Heart right ventricle (tissue), 16 donors: ENCODE measurements at regions not wholly inside any gene's neighbourhood (a gene's known extent, or its start where the extent isn't known, plus 50 kb on each side); places are given as distances from the start of the nearest gene placed in this dataset.

Source experiments
- ATAC-seq, 8 donors: fragments of 200-7000 bp; cut with Tn5 transposase; one replicate each; pipeline ENCODE4 v1.9.1; 2020; ENCODE audit warnings: mild to moderate bottlenecking in 8 of 8, moderate library complexity in 8 of 8, moderate number of reproducible peaks in 1 of 8
- DNase-seq, 2 donors: peaks; one replicate each; pipeline ENCODE4 v3.0.0-alpha.2; 2020
- H3K27ac ChIP-seq, 10 donors: fragments of 200-600 bp; sonication (generic) in 2 of 10; one replicate each; pipeline versions ENCODE4 v1.5.0 to v1.8.0; 2020 to 2022; ENCODE audit warnings: mild to moderate bottlenecking in 3 of 10
- H3K27me3 ChIP-seq, 7 donors: fragments of 200-600 bp; one replicate each; pipeline ENCODE4 v1.8.0; 2021 to 2022; ENCODE audit warnings: mild to moderate bottlenecking in 2 of 7
- H3K36me3 ChIP-seq, 9 donors: fragments of 200-600 bp; sonication (generic) in 1 of 9; one replicate each; pipeline versions ENCODE4 v1.5.0 to v1.8.0; 2020 to 2022; ENCODE audit warnings: mild to moderate bottlenecking in 2 of 9
- H3K4me1 ChIP-seq, 9 donors: fragments of 200-600 bp; sonication (generic) in 1 of 9; one replicate each; pipeline versions ENCODE4 v1.5.0 to v1.8.0; 2020 to 2022; ENCODE audit warnings: mild to moderate bottlenecking in 4 of 9
- H3K4me3 ChIP-seq, 10 donors: fragments of 200-600 bp; sonication (generic) in 2 of 10; one replicate each; pipeline versions ENCODE4 v1.5.0 to v1.8.0; 2020 to 2022; ENCODE audit warnings: mild to moderate bottlenecking in 7 of 10, moderate library complexity in 2 of 10
- H3K9me3 ChIP-seq, 11 donors: fragments of 200-600 bp in 10 of 11; sonication (generic) in 2 of 11; one replicate each; pipeline versions ENCODE4 v1.5.0 to v1.8.0; 2013 to 2022; ENCODE audit warnings: mild to moderate bottlenecking in 2 of 11, control low read depth in 1 of 11, moderate library complexity in 1 of 11
- WGBS, 2 donors: extraction: QIAGEN DNeasy Blood & Tissue Kit; methylation state at CpG; one replicate each; pipeline ENCODE4 v1.1.7; 2013; ENCODE audit warnings: inconsistent platforms in 1 of 2; 5-methylcytosine and 5-hydroxymethylcytosine counted together
- intact Hi-C, 10 donors: fragments of 100-400 bp; cut with DNase I; formaldehyde crosslinking; loops; one replicate each; pipeline versions ENCODE4 v1.11.1 to v1.14.2; 2022
- TF ChIP-seq, protein P1 (sequence below), 9 donors: fragments of 200-600 bp; sonication (generic) in 2 of 9; IDR thresholded peaks; one replicate each; pipeline versions ENCODE4 v1.5.0 to v1.8.0; 2021 to 2022; ENCODE audit warnings: antibody characterized with exemption in 9 of 9, mild to moderate bottlenecking in 5 of 9, moderate library complexity in 1 of 9
- donor health status: Arrhythmogenic right ventricular cardiomyopathy.
- donor health status: ischemic (EF 13 %, LVEDD 7.1; RV severe dilation, severe dysfunction).
- donor health status: healthy with polysubstance abuse.
- donor health status: DM: no; HTN: yes; CAD: no.
- donor health status: DM: no; HTN: no; CAD: no.
- donor health status: ischemic (EF 25% LVEDD 6.9; RV normal size, moderate dysfunction).
- donor health status: ischemic (EF 25% LVEDD 5.7; RV mildly dilated, moderate dysfunction).
- donor health status: healthy.
- donor health status: DM: yes; HTN: yes; CAD: no.
- donor health status: Ischemic cardiomyopathy.
- donor health status: ischemic (EF 35%, LVEDD 5.7; RV mildly dilated, moderate dysfunction).
- donor health status: nonischemic (EF 11% LVEDD 7.7; RV severe dilation, severe dysfunction).
- donor health status: DM: yes; HTN: yes; CAD: no.
- donor health status: PGD.
- donor health status: ischemic (EF 29% LVEDD 5.4; RV normal size, mild dysfunction).
- donor health status: nonischemic (EF 23%, LVEDD 6.1; RV moderate dilation, normal function).

DNA sequence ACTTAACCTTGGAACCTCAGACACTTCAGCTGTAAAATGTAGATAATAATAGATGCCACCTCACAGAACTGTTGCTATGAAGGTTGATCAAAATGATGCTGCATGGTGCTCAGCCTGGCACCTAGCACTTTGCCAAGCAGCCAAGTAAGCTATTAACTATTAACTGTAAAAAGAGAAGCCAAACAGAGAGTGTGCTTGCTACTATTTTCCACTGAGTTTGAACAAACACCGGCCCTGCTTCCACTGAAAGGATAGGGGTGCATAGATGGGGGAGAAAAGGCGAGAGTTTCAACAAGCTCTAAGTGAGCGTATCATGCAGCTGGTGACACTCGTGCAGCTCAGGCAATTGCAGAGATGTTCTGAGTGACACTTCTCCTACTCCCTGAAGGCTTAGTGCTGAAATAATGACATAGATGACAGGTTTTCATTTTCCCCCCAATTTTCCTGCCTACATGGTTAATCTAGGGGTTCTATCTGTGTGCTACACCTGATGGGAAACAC is 78.2 kb downstream of the GPR88 start:
- no peaks in the 10 kb centered on the region for H3K27me3 ChIP-seq
- intact Hi-C loops, result loop anchor here in 1 of 10 donors (10.0 kb wide), 1 partner anchor 249 kb away; no protein-coding TSS in a partner anchor

DNA sequence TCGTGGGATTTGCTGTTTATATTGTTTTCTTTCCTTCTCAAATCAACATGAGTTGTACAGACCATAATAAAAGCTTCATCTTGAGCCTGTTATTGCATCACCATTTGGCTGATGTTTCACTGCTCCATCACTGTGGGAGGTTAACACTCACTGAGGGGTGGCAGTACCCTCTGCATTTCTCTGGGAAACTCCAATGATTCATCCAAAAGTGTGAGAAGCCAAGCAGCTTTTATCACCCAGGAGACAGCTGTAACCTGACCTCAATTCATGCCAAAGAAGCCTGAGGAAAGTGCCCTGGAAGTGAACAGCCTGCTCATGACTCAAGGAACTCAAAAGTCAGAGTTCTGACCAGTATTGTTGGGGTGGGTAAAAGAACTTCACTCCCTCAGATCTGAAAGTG is 84.1 kb downstream of the GPR88 start:
- no peaks in the 10 kb centered on the region for H3K9me3 ChIP-seq
- H3K27me3 ChIP-seq, result no peaks in the 10 kb centered on the region
- TF ChIP-seq, protein P1, sequence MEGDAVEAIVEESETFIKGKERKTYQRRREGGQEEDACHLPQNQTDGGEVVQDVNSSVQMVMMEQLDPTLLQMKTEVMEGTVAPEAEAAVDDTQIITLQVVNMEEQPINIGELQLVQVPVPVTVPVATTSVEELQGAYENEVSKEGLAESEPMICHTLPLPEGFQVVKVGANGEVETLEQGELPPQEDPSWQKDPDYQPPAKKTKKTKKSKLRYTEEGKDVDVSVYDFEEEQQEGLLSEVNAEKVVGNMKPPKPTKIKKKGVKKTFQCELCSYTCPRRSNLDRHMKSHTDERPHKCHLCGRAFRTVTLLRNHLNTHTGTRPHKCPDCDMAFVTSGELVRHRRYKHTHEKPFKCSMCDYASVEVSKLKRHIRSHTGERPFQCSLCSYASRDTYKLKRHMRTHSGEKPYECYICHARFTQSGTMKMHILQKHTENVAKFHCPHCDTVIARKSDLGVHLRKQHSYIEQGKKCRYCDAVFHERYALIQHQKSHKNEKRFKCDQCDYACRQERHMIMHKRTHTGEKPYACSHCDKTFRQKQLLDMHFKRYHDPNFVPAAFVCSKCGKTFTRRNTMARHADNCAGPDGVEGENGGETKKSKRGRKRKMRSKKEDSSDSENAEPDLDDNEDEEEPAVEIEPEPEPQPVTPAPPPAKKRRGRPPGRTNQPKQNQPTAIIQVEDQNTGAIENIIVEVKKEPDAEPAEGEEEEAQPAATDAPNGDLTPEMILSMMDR (IDR thresholded peaks at IDR 0.05), result no peak
- intact Hi-C loops, result loop anchor here in 1 of 10 donors (10.0 kb wide), 1 partner anchor 83 kb away; no protein-coding TSS in a partner anchor
- H3K27ac ChIP-seq, result no peak overlapping the region
- H3K4me1 ChIP-seq, result peaks cover 0 to 27% (median 0%) of the 10 kb centered on the region in 9 donors
- no peaks in the 10 kb centered on the region for H3K36me3 ChIP-seq
- ATAC-seq, result peak in 6 of 8 donors; percentile 21 to 94 (median 54)
- no peak overlapping the region for H3K4me3 ChIP-seq
- 36 to 45% methylated on average over 1 of the region's 1 CpG for WGBS, 2 donors
- DNase-seq, result no peak

More for the DNA sequence above, 78.2 kb downstream of the GPR88 start:
- H3K4me3 ChIP-seq, result no peak overlapping the region
- no peaks in the 10 kb centered on the region for H3K4me1 ChIP-seq
- DNase-seq (no peak), ATAC-seq (no peak)
- TF ChIP-seq, protein P1 (IDR thresholded peaks at IDR 0.05), result no peak
- WGBS, 2 donors, result 89 to 94% methylated on average over 4 of the region's 4 CpGs
- H3K36me3 ChIP-seq, result no peaks in the 10 kb centered on the region
- no peak overlapping the region for H3K27ac ChIP-seq
- H3K9me3 ChIP-seq, result no peaks in the 10 kb centered on the region

DNA sequence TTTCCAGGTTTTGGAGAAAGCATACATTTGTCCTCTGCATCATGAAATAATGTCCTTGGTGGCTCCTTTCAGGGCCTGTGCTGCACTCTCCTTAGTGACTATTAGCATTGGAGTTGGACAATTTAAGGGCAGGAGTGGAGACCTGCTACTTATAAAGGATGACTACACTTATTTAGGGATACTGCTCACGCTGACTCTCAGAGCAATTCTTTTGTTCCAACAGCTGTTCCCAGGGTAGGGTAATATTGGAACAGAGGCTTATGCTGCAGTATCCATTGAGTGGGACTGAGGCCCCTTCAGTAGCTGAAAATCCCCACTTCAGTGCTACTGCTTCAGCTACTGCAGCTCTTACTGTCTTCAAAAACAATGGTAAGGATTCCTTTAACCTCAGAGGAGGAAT is 84.6 kb downstream of the GPR88 start:
- intact Hi-C loops, result loop anchor here in 1 of 10 donors (10.0 kb wide), 1 partner anchor 82 kb away; no protein-coding TSS in a partner anchor
- ATAC-seq (no peak), DNase-seq (no peak)

DNA sequence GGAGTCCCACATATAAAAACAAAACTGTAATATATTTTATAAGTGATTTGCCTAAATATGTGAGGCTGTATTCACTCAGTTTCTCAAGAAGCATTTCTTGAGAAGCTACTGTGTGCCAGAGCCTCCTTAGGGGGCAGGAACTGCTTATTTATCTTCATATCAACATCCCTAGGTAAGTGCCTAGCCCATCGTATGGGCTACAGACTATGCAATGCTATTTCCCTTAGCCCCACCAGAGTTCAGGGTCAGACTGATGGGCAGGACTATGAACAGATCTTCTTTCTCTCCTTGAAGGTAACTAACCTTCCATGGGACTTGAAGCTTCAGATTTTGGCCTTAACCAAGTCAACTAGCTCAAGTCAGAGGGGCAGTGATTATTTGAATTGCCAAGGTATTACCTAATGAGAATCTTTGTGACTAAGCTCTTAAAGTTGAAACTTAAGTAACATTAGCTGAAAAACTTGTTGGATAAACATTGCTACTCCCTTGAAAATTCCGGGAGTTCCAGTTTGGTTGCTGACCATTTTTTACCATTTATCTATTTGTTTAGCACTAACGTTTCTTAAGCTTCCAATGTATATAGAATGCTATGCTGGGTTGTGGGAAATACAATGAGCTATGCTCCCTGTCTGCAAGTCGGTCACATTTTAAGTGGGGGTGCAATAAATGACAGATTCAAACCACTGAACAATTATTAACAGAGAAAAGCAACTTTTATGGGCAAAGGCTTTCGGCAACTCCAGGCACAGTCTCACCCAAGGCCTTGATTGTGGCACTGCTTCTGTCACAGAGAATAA is 85.2 kb downstream of the GPR88 start:
- DNase-seq, result no peak
- Histone ChIP-seq H3K9me3 (no peaks in the 10 kb centered on the region), H3K4me3 (no peak overlapping the region), H3K27me3 (no peaks in the 10 kb centered on the region), H3K4me1 (peaks cover 0 to 38% (median under 1%) of the 10 kb centered on the region in 9 donors), H3K36me3 (no peaks in the 10 kb centered on the region), H3K27ac (peak overlapping the region in 1 of 10 donors; percentile 18)
- ATAC-seq, result no peak
- TF ChIP-seq, protein P1 (IDR thresholded peaks at IDR 0.05), result no peak
- WGBS, 2 donors, result 67 to 88% methylated on average over 5 of the region's 5 CpGs
- intact Hi-C loops, result loop anchor here in 1 of 10 donors (10.0 kb wide), 1 partner anchor 82 kb away; no protein-coding TSS in a partner anchor

More for the DNA sequence above, 84.6 kb downstream of the GPR88 start:
- no peaks in the 10 kb centered on the region for H3K27me3 ChIP-seq
- no peak overlapping the region for H3K4me3 ChIP-seq
- no peaks in the 10 kb centered on the region for H3K9me3 ChIP-seq
- 89 to 92% methylated on average over 1 of the region's 1 CpG for WGBS, 2 donors
- H3K27ac ChIP-seq, result peak overlapping the region in 1 of 10 donors; percentile 33
- TF ChIP-seq, protein P1 (IDR thresholded peaks at IDR 0.05), result no peak
- H3K36me3 ChIP-seq, result no peaks in the 10 kb centered on the region
- H3K4me1 ChIP-seq, result peaks cover 0 to 31% (median 0%) of the 10 kb centered on the region in 9 donors
